GM12873 (cell line): ENCODE measurements at regions not wholly inside any gene's neighbourhood (a gene's known extent, or its start where the extent isn't known, plus 50 kb on each side); places are given as distances from the start of the nearest gene placed in this dataset.

ENCODE experiments used
- CTCF ChIP-seq: IDR thresholded peaks from 2 replicates; pipeline ENCODE4 v1.5.1; 2012; ENCODE audit warnings: low read depth, mild to moderate bottlenecking, moderate library complexity, low read length, control low read depth; ENCODE audit not compliant: insufficient read depth; ENCODE audit errors: missing control alignments

GRCh38 chr12:105937009-105937408, 201.7 kb downstream of the NUAK1 start:
- TF ChIP-seq CTCF = no peak

- TF ChIP-seq CTCF = no peak
These were observed 199.5 kb downstream of the NUAK1 start for GRCh38 chr12:105939181-105939721.

GRCh38 chr12:105942281-105942680, 196.5 kb downstream of the NUAK1 start:
- no peak for TF ChIP-seq CTCF

- no peak for TF ChIP-seq CTCF
These were observed 195.2 kb downstream of the NUAK1 start for GRCh38 chr12:105943525-105943924.

- no peak for TF ChIP-seq CTCF
These were observed 194.1 kb downstream of the NUAK1 start for GRCh38 chr12:105944628-105945027.

GRCh38 chr12:105945880-105946279, 192.9 kb downstream of the NUAK1 start:
- TF ChIP-seq CTCF = no peak

- TF ChIP-seq CTCF = no peak
These were observed 192.3 kb downstream of the NUAK1 start for GRCh38 chr12:105946493-105946901.
